Tibial artery (tissue), 4 donors: ENCODE measurements at regions not wholly inside any gene's neighbourhood (a gene's known extent, or its start where the extent isn't known, plus 50 kb on each side); places are given as distances from the start of the nearest gene placed in this dataset.
A peak's percentile ranks its signal among the peaks of the same experiment; 100 is the strongest.

Experiments used
- DNase-seq, 2 donors: peaks; one replicate each; pipeline ENCODE4 v3.0.0-alpha.2; 2019
- H3K27ac ChIP-seq, 2 donors: fragments of 200-600 bp; sonication (generic) in 1 of 2; 1 replicate in 1 of 2; 2 replicates in 1 of 2; pipeline ENCODE4 v1.5.1; 2018 to 2019; ENCODE audit warnings: mild to moderate bottlenecking in 1 of 2
- H3K27me3 ChIP-seq, 2 donors: fragments of 200-600 bp; sonication (generic) in 1 of 2; one replicate each; pipeline versions ENCODE4 v1.5.1 to v1.6.0; 2016 to 2019
- H3K36me3 ChIP-seq, 3 donors: fragments of 200-600 bp; sonication (generic) in 2 of 3; one replicate each; pipeline ENCODE4 v1.5.1; 2016 to 2019; ENCODE audit warnings: mild to moderate bottlenecking in 2 of 3
- H3K4me1 ChIP-seq, 4 donors: fragments of 200-600 bp; sonication (generic) in 2 of 4; 1 replicate in 3 of 4; 2 replicates in 1 of 4; pipeline ENCODE4 v1.5.1; 2016 to 2019
- H3K4me3 ChIP-seq, 2 donors: fragments of 200-600 bp; sonication (generic) in 1 of 2; 1 replicate in 1 of 2; 2 replicates in 1 of 2; pipeline ENCODE4 v1.5.1; 2018 to 2019; ENCODE audit warnings: mild to moderate bottlenecking in 2 of 2
- H3K9me3 ChIP-seq, 3 donors: fragments of 200-600 bp; sonication (generic) in 1 of 3; one replicate each; pipeline ENCODE4 v1.5.1; 2016 to 2019
- intact Hi-C: fragments of 100-400 bp; cut with DNase I; formaldehyde crosslinking; loops from one replicate; pipeline ENCODE4 v1.15.0; 2023; ENCODE audit warnings: low total_unique reads
- TF ChIP-seq, protein P1 (sequence below), 2 experiments: fragments of 200-600 bp in 1 of 2; fragments of 450-650 bp in 1 of 2; IDR thresholded peaks; one replicate each; pipeline ENCODE4 v1.5.1; 2017 to 2019; ENCODE audit warnings: antibody characterized with exemption in 2 of 2, mild to moderate bottlenecking in 1 of 2, moderate library complexity in 1 of 2

DNA sequence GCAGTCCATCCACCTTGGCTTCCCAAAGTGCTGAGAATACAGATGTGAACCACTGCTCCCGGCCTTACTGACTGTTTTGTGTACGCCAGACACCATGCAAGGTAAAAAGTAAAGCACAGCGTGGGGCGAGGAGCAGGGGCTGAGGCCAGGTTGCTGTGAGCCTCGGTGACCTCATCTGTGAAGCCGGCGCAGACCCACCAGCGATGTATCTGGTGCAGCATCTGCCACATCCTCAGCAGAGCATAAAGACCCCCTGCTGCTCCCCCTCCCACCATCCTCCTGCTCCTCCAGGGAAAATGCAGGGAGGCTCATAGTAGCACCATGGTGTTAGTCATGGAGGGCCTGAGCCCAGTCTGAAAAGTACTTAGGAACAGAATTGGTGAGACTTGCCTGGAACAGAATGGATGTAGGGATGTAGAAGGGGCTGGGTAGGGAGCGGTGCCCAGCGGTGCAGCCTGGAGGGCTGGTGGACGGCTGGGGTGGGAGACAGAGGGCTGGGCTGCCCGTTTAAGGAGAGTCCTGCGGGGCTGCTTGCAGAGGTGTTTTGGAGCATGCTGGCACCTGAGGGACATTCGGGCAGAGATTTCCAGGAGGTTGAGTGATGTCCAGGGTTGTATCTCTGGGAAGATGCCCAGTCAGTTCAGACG, 462.4 kb downstream of the BRD1 start:
- H3K4me1 ChIP-seq, result no peaks in the 10 kb centered on the region
- no peak for DNase-seq
- intact Hi-C loops, result loop anchor here (10.0 kb wide), 1 partner anchor 61 kb away; no protein-coding TSS in a partner anchor
- TF ChIP-seq, protein P1, sequence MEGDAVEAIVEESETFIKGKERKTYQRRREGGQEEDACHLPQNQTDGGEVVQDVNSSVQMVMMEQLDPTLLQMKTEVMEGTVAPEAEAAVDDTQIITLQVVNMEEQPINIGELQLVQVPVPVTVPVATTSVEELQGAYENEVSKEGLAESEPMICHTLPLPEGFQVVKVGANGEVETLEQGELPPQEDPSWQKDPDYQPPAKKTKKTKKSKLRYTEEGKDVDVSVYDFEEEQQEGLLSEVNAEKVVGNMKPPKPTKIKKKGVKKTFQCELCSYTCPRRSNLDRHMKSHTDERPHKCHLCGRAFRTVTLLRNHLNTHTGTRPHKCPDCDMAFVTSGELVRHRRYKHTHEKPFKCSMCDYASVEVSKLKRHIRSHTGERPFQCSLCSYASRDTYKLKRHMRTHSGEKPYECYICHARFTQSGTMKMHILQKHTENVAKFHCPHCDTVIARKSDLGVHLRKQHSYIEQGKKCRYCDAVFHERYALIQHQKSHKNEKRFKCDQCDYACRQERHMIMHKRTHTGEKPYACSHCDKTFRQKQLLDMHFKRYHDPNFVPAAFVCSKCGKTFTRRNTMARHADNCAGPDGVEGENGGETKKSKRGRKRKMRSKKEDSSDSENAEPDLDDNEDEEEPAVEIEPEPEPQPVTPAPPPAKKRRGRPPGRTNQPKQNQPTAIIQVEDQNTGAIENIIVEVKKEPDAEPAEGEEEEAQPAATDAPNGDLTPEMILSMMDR (IDR thresholded peaks at IDR 0.05), result no peak
- H3K27ac ChIP-seq, result no peak overlapping the region
- no peak overlapping the region for H3K4me3 ChIP-seq
- no peaks in the 10 kb centered on the region for H3K36me3 ChIP-seq
- peaks cover 0 to 22% of the 10 kb centered on the region in 2 donors for H3K27me3 ChIP-seq
- no peaks in the 10 kb centered on the region for H3K9me3 ChIP-seq

- no peaks in the 10 kb centered on the region for H3K4me1 ChIP-seq
- DNase-seq, result peak in 1 of 2 donors; percentile 51
- H3K27me3 ChIP-seq, result peaks cover 0 to 16% of the 10 kb centered on the region in 2 donors
- no peaks in the 10 kb centered on the region for H3K9me3 ChIP-seq
- intact Hi-C loops, result loop anchor here (10.0 kb wide), 1 partner anchor 60 kb away; no protein-coding TSS in a partner anchor
- H3K27ac ChIP-seq, result no peak overlapping the region
- TF ChIP-seq, protein P1 (IDR thresholded peaks at IDR 0.05), result no peak
- no peak overlapping the region for H3K4me3 ChIP-seq
- no peaks in the 10 kb centered on the region for H3K36me3 ChIP-seq
These were observed 463.3 kb downstream of the BRD1 start for GRCh38 chr22:49364398-49364797.

DNA sequence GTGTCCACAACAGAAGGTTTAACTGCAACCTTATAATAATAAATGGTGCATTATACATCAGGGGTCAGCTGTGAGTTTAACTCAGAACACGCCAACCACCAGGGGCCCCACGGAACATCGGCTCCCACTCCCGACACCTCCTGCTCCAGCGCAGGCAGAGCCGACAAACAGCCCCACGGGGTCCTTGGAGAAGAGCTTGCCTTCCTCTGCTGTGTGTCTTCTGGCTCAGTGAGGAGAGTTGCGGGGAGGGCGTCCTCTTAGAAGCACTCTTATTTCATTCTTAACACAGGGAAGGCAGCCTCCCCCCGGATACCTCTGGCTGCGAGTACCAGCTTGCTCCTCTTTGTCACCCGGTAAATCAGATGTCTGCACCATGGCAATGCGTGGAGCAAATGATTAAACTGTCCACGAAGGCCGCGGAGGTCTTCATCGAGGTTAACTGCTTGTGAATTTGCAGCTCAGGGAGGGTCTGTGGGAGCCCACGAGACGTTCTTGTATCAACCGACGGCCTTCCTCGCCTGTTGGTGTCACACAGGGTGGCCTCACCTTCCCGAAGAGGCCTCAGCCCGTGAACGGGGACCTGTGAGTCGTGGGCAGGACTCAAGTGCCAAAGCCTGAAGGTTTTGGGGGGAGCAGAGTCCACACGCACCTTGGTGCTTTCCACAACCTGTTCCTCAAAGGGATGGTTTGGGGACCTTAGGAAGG, 464.0 kb downstream of the BRD1 start:
- H3K36me3 ChIP-seq, result no peaks in the 10 kb centered on the region
- intact Hi-C loops, result loop anchor here (10.0 kb wide), 1 partner anchor 59 kb away; no protein-coding TSS in a partner anchor
- TF ChIP-seq, protein P1 (IDR thresholded peaks at IDR 0.05), result no peak
- H3K27ac ChIP-seq, result no peak overlapping the region
- H3K27me3 ChIP-seq, result peaks cover 0 to 9% of the 10 kb centered on the region in 2 donors
- H3K4me1 ChIP-seq, result no peaks in the 10 kb centered on the region
- no peaks in the 10 kb centered on the region for H3K9me3 ChIP-seq
- peak in 1 of 2 donors; percentile 53 for DNase-seq
- H3K4me3 ChIP-seq, result no peak overlapping the region

- Histone ChIP-seq H3K27me3 (peaks cover 0 to 11% of the 10 kb centered on the region in 2 donors), H3K36me3 (no peaks in the 10 kb centered on the region), H3K4me1 (no peaks in the 10 kb centered on the region), H3K27ac (no peak overlapping the region), H3K4me3 (no peak overlapping the region), H3K9me3 (no peaks in the 10 kb centered on the region)
- intact Hi-C loops, result loop anchor here (10.0 kb wide), 1 partner anchor 58 kb away; no protein-coding TSS in a partner anchor
- DNase-seq, result no peak
- TF ChIP-seq, protein P1 (IDR thresholded peaks at IDR 0.05), result no peak
These were observed 465.3 kb downstream of the BRD1 start for GRCh38 chr22:49362211-49362839.

GRCh38 chr22:49361164-49361563, 466.5 kb downstream of the BRD1 start:
- Histone ChIP-seq H3K27me3 (peaks cover 0 to 9% of the 10 kb centered on the region in 2 donors), H3K4me1 (no peaks in the 10 kb centered on the region), H3K27ac (no peak overlapping the region), H3K4me3 (no peak overlapping the region), H3K36me3 (no peaks in the 10 kb centered on the region), H3K9me3 (no peaks in the 10 kb centered on the region)
- TF ChIP-seq, protein P1 (IDR thresholded peaks at IDR 0.05), result no peak
- intact Hi-C loops, result loop anchor here (10.0 kb wide), 1 partner anchor 56 kb away; no protein-coding TSS in a partner anchor
- no peak for DNase-seq
